ENCODE measurements at regions not wholly inside any gene's neighbourhood (a gene's known extent, or its start where the extent isn't known, plus 50 kb on each side); places are given as distances from the start of the nearest gene placed in this dataset.

DNA sequence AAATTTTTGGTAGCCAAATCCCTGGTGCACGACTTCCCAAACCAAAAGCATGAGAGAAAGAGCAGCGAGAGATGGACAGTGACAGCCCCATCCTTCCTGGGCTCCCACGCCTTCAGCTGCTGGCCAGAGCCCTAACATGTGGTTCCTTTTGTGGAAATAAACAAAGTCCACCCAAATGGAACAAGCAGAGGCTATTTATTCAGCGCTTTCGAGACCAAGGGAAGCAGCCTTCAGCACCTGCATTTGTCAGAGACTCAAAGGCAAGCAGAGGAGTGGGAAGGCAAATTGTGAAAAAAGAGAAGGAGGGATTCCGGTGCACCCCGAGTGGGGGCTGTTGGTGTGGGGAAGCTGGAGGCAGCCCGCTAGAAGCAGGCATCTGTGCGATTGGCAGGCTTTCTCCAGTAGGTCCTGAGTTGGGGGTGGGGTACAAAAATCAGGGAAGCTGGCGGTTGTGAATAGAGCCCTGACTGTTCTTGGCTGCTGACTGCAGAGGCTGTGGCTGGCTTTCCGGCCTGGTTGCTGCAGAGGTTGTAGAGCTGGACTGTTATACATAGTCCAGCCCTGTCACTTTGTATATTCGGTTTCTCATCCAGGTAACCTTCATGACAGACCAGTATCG is 427.2 kb downstream of the OCA2 start:
- no peak for DNase-seq (ENCODE audit: low read depth)

DNA sequence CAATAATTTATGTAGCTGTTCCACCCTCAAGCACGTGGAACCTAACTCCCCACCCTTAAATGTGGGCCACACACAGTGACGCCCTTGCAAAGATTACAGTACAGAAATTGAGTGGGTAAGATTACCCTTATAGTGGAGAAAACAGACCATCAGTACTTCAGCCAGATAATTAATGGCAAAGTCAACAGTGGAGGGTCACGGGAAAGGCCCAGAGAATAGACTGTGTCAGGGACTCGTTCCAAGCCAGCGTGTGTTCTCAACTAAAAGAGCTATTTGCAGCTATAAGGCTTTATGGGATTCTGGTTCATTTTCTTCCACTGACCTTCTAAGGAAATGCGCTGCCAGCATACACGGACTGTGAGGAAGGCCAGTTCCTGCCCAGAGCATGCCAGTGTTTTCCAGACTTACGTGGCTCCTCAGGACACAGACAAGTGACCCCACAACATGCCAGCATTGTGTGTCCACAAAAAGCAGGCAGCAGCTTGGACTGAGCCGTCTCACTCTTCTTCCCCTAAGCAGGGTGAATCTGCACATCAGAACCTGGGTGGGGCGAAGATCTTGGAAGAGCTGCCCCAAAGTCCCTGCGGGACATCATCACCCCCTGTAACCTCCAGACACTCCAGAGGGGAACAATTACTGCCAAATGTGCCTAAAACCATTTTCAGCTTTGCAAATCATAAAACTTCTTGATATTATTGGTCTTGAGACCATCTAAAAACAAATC is 428.5 kb downstream of the OCA2 start:
- DNase-seq (ENCODE audit: low read depth) = no peak

DNA sequence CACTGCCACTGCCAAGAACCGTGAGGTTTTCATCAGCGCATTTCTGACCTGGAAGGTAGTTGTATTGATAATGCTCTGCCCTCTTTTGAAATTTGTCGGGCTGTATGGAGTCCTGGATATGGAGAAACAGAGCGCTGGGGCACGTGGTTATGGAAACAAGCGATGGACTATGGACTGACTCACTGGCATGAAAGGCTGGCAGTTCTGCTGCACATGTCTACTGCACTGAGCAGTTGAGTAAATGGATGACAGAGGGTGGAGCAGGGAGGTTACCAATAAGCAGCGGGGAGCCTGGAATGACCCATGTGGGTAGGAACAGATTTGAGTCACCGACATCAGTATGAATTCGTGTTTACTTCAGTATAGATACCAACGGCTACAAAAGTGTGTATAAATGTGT is 429.5 kb downstream of the OCA2 start:
- DNase-seq (ENCODE audit: low read depth) = no peak

DNA sequence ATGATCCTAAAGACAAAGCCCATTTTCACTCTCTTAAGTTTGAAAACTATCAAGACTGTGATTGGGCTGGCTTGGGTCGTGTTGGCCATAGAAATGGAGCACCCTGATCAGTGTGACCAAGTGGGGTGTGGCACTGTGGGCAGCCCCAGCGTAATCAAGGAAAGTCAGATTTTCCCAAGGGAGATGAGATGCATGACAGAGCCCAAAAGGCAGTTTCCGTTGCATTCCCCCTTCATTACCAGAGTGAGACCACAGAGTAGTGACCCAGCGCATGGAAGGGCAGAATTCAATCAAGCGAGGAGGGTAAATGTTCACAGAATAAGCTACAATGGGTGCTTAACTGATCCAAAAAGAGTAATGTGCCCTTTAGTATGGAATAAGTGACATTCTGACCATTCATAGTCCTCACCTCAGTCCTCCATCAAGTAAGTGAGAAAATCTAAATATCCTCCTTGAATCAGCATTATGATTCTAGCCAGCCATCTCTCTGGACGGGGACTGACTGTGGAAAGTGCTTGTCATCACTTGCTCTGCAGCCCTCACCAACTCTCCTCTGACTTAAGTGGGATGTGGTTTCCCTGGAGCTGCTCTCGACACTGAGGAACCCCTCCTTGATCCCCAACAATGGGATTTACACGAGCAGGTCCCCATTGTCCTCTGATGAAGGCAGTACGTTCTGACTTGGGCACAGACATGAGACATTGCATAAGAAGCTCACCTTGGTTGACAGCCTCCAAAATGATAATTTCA is 430.5 kb downstream of the OCA2 start:
- DNase-seq (ENCODE audit: low read depth) = no peak

DNA sequence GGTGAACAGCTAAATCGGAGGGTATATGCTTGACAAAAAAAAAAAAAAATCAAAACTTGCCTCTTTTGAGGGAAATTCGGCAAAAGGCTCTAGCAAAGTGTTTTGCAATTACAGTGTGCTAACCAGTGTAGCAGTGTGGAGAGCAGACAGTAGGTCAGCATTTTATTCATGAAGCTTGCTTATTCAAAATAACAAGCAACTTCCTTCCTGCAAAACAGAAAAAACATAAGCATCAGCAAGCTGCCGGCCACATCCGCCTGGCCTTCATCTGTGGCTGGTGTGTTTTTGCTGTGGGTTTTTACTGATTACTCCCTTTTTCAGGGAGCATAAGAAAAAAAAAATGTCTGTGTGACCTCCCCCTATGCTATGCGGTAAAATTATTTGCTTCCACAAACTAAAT is 434.1 kb downstream of the OCA2 start:
- no peak for DNase-seq (ENCODE audit: low read depth)

DNA sequence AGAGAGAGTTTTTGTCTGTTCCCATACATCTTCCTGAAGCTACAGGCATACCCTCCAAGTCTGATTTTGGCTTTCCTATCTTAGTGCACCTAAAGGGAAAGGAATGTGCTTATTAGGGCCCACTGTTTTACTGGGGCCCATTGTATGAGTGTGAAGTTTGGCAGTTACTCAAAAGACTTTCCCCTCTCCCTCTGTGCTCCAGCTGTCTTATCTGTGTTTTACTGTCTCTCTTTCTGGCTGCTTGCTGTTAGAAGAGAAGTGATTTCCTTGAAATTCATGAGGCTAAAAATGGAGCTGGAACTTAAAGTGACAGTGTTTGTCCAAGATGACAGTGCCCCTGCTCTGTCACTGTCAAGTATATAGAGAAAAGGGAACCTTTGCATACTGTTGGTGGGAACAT is 436.2 kb downstream of the OCA2 start:
- no peak for DNase-seq (ENCODE audit: low read depth)

DNA sequence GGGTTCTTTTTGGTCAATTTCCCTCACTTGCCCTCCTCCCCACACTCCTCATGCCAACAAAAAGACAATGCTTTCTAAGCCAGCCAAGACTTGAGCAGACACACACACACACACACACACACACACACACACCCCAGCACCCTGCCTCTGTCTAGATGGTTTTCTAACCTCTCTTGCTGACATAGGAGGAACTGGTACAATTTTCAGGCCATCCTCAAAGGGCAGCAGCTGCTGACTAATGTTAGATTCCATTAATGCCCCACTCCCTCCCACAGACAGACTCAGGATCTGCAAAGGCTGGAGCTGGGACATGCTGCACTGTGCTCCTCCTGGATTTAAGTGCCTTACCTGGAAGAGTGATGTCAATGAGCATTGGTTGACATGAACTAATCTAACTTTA is 438.4 kb downstream of the OCA2 start:
- no peak for DNase-seq (ENCODE audit: low read depth)

DNA sequence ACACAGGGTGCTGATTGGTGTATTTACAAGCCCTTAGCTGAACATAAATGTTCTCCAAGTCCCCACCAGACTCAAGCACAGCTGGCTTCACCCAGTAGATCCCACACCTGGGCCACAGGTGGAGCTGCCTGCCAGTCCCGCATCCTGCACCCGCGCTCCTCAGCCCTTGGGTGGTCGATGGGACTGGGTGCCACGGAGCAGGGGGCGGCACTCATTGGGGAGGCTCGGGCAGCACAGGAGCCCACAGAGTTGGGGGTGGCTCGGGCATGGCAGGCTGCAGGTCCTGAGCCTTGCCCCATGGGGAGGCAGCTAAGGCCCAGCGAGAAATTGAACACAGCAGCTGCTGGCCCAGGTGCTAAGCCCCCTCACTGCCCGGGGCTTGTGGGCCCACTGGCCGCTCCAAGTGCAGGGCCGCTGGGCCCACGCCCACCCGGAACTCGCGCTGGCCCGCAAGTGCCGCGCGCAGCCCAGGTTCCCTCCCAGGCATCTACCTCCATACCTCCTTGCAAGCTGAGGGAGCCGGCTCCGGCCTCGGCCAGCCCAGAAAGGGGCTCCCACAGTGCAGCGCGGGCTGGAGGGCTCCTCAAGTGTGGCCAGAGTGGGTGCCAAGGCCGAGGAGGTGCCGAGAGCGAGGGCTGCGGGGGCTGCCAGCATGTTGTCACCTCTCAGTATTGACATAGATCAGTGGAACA is 442.7 kb downstream of the OCA2 start:
- no peak for DNase-seq (ENCODE audit: low read depth)

DNA sequence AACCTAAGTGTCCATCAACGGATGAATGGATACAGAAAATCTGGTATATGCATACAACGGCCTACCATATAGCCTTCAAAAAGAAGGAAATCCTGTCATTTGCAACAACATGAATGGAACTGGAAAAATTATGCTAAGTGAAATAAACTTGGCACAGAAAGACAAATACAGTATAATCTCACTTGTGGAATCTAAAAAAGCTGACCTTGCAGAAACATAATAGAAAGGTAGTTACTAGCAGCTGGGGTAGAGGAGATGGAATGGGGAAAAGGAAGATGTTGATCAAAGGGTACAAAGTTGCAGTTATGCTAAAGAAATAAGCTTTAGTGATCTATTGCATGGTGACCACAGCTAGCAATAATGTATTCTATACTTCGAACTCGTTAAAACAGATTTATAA is 444.1 kb downstream of the OCA2 start:
- DNase-seq (ENCODE audit: low read depth) = no peak

DNA sequence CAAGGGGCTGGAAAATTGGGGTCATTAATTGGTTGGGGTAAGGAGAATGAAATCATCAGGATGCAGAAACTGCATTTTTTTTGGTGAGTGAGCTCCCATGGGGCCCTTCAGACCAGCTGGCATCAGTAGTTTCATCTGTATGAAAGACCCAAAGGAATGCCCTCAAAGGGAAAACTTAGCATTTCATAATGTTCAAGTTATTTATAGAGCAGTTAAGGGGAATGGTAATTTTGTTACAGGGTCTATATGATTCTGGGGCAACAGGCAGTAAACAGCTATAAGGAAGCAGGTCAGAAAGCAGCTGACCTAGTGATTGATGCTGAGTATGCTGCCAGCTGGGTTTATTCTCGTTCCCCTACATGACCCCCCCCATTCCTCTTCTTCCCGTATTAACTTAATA is 448.9 kb downstream of the OCA2 start:
- no peak for DNase-seq (ENCODE audit: low read depth)

DNA sequence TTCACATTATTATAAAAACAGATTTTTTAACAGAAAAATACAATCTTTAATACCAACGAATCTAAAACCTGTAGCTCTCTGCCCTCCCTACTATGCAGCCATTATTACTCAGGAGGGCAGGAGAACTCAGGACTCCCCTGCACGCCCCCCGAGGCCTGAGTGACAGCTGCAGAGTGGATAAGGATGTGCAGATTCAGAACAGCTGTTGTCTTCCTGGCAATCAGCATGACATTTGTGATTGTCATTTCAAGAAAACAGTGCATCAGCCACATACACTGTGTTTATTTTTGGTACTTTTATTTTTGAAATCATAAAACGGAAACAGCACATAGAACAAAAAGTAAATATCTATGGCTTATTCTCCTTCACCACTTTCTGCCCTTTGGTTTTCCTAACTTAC is 450.8 kb downstream of the OCA2 start:
- DNase-seq (ENCODE audit: low read depth) = no peak

DNA sequence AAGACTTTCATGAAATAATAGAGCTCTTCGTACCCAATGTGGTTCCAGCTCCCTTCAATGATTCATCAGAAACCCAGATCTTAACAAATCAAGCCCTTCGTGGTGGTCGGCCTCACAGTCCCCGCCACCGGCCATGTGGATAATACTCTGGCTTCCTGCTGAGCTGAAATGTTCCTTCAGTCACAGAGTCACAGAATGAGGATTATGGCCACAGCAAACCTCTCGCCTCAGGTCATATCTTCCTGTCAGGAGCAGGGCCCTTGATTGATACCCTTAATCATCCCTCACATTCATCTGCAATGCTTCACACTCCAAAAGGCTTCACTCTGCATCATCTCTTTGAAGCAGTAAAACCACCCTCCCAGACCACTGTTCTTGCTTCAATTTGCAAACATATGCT is 452.6 kb downstream of the OCA2 start:
- no peak for DNase-seq (ENCODE audit: low read depth)

DNA sequence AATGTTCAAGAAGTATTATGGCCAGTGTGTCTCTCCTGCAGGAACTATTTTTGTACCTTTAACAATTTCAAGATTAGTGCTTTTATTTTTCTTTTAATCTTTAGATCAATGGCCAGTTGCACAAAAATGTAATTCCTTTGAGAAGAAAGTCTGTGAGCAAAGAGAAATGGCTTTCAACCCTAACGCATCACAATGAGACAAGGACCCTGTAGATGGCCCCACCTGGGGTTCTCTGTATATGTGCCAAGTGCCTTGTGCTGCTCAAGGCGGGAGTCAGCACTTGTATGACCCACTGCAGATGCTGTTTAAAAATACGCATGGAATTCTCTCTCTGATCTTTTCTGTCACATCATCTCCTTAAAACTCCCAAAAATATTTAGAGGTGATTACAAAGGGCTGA is 453.4 kb downstream of the OCA2 start:
- no peak for DNase-seq (ENCODE audit: low read depth)

DNA sequence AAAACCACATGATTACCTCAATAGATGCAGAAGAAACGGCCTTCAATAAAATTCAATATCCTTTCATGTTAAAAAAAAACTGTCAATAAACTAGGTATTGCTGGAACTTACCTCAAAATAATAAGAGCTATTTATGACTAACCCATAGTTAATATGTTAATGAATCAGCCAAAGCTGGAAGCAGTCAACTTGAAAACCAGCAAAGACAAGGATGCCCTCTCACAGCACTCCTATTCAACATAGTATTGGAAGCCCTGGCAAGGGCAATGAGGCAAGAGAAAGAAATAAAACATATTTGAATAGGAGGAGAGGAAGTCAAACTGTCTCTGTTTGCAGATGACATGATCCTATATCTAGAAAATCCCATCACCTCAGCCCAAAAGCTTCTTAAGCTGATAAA is 456.1 kb downstream of the OCA2 start:
- no peak for DNase-seq (ENCODE audit: low read depth)

DNA sequence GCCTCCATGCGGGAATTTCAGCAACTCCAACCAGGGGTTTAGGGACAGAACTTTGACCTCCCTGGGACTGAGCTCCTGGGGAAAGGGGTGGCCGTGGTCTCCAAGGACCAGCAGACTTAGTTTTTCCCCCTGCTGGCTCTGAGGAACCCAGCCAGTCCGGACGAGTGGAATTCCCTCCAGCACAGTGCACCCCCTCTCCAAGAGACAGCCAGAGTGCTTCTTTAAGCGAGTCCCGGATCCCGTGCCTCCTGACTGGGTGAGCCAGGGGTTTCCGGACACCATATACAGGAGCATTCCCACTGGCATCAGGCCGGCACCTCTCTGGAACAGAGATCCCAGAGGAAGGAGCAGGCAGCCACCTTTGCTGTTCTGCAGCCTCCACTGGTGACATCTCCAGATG is 459.5 kb downstream of the OCA2 start:
- DNase-seq (ENCODE audit: low read depth) = no peak

DNA sequence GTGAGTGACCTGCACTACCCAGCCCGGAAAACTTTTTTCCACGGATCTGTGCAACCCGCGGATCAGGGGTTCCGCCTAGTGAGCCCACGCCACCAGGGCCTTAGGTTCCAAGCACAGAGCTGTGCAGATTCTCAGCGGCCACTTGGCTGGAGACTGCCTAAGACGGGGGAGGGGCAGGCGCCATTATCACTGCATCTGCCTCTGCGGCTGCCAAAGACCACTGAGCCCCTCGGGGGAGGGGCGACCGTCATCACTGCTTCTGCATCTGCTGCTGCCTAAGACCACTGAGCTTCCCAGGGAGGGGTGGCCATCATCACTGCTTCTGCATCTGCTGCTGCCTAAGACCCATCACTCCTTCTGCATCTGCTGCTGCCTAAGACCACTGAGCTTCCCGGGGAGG is 460.2 kb downstream of the OCA2 start:
- no peak for DNase-seq (ENCODE audit: low read depth)

DNA sequence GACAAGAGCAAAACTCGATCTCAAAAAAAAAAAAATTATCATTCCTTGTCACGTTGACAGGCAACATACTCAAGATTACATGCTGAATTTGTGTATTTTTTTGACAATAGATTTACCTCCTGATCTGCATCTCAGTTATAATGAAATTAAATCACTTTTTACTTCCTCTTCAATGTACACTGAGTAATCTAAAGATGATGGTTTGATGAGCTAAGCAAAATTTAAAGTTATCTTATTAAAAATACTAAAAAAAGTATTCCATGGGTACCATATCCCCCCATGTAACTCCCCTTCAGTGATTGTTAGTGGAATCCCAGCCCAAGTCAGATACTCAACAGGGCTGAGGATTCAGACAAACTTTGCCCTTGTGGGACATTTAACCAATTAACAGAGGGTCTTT is 463.2 kb downstream of the OCA2 start:
- DNase-seq (ENCODE audit: low read depth) = no peak

DNA sequence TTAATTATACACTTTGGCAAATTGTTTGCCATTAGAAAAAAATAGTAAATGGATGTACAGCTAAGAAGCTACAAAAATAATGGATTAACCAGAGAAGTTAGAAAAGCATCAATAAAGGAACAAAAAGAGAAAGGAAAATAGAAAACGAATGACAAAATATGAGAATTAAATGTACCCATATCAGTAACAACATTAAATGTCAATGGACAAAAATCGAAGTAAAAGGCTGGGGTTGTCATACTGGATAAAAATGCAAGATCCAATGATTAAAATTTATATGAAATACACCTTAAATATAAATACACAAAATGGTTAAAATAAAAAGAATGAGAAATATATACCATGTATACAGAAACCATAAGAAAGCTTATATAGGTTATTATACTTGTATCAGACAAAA is 470.6 kb downstream of the OCA2 start:
- DNase-seq (ENCODE audit: low read depth) = no peak

DNA sequence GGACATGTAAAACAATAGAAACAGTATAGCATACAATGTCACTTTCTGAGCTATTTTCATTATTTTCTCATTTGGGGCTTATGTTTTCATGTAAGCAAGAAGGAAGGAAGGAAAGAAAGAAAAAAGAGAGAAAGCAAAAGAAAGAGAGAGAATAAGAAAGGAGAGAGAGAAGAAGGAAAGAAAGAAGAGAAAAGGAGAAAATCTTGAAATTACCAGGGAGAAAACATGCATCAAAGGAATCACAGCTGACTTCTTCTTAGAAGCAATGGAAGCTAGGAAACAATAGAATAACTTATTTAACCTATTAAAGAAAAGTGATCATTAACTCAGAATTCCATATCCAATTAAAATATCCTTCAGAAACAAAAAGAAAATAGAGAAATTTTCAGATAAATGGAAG is 471.5 kb downstream of the OCA2 start:
- no peak for DNase-seq (ENCODE audit: low read depth)

DNA sequence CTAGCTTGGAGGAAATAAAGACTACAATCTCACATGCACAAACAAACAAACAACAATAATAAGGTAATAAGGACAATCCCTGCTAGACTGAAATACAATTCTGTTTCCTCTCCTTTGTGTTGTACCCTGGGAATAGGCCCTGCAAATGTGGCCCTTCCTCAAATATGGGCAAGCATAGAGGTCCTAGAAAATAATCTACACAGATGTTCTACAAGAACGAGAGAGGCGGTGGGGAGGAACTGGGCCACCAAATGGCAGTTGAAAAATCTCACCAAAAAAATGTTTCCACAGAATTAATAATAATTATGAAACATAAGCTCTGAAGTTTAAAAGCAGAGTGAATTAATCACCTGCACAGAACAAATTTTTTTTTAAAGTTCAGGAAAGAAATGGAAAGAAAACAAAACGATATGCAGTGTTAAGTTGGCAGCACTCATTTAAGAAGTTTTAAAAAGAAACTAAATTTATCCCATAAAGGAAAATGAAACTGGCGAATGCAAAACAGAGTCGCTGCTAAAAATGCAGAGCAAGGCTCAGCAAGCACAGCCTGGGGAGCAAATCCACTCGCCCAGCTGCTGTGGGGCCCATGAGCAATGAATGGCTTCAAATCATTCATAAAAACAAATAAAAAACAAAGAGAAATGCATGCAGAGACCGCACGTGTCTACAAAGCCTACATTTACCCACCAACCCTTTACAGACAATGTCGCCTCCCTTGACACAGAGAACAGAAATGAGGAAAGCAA is 475.4 kb downstream of the OCA2 start:
- DNase-seq (ENCODE audit: low read depth) = no peak

DNA sequence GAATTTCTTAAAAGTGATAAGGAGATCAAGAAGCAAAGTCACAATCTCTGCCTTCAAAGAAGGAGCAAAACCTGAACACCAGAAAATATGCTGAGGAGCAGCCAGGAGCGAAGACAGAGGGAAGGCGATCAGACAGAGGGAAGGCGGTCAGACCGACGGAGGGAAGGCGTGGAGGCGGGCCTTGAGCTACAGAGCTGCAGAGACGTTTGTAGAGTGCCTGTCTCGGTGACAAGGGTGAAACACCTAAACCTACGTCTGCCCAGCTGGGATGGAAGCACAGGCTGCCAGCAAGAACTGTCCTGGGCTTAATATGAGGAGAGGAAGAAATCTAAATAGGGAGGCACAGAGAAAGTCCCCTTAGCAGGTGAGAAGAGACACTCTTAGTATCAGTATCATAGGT is 476.0 kb downstream of the OCA2 start:
- no peak for DNase-seq (ENCODE audit: low read depth)

DNA sequence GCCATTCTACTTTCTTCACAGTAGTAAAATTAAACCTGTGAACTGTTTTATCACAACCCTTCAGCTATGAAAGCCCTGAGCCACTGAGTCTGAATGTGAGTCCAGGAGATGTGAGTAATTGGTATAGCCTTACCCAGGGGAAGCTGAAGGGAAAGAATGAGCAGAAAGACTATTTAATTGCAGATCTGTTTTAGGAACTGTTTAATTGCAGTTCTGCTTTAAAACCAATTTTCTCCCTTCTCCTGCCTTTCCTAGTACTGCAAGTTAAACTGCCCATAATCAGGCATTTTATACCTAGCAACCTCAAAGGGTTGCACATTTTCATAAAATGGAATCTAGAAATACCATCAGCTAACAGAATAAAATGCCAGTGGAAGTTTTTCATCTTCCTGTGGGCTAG is 476.7 kb downstream of the OCA2 start:
- DNase-seq (ENCODE audit: low read depth) = no peak
